H1 (cell line): ENCODE measurements at regions not wholly inside any gene's neighbourhood (a gene's known extent, or its start where the extent isn't known, plus 50 kb on each side); places are given as distances from the start of the nearest gene placed in this dataset.

Experiments
- CTCF ChIA-PET: fragments of 300-600 bp; sonication (Branson Sonifier 250); formaldehyde crosslinking; loops from one replicate; lab custom pipeline; 2021; ENCODE audit not compliant: partially characterized antibody; lab: Charles Lee
- POLR2A ChIA-PET: fragments of 300-600 bp; sonication (Branson Sonifier 250); formaldehyde crosslinking; loops from one replicate; lab custom pipeline; 2021; ENCODE audit warnings: inconsistent platforms; ENCODE audit not compliant: partially characterized antibody; lab: Charles Lee
- DNase-seq, 2 experiments: peaks; one replicate each; pipeline versions ENCODE4 v3.0.0 to v3.0.0-alpha.2; 2010 to 2022; ENCODE audit warnings: low spot score in 2 of 2, low read depth in 1 of 2, mixed read lengths in 1 of 2
- FAIRE-seq: peaks from 2 replicates; lab custom pipeline; 2011; peaks lifted over from hg19 to GRCh38; lab: Jason Lieb, UNC
- H2AFZ ChIP-seq: 2 replicates; pipeline ENCODE4 v1.8.1; 2012; ENCODE audit warnings: low read length, inconsistent platforms
- H2AK5ac ChIP-seq: 2 replicates; pipeline ENCODE4 v1.6.1; 2013; ENCODE audit warnings: low read depth, low read length
- H2BK120ac ChIP-seq: replicated peaks from 2 replicates; pipeline ENCODE3; 2013; ENCODE audit warnings: low read depth, low read length, inconsistent platforms
- H2BK12ac ChIP-seq: 2 replicates; pipeline ENCODE4 v1.6.1; 2013; ENCODE audit warnings: low read depth, low read length
- H2BK15ac ChIP-seq: 2 replicates; pipeline ENCODE4 v1.6.1; 2013; ENCODE audit warnings: low read length
- H2BK20ac ChIP-seq: 2 replicates; pipeline ENCODE4 v1.6.1; 2013; ENCODE audit warnings: low read length
- H2BK5ac ChIP-seq: 2 replicates; pipeline ENCODE4 v1.6.1; 2013; ENCODE audit warnings: low read depth, low read length
- H3K14ac ChIP-seq: 2 replicates; pipeline ENCODE4 v1.6.1; 2013; ENCODE audit warnings: inconsistent platforms; ENCODE audit not compliant: insufficient read length
- H3K18ac ChIP-seq: 2 replicates; pipeline ENCODE4 v1.6.1; 2013; ENCODE audit warnings: low read length; ENCODE audit errors: extremely low read depth
- H3K23ac ChIP-seq: 2 replicates; pipeline ENCODE4 v1.6.1; 2013; ENCODE audit warnings: inconsistent platforms; ENCODE audit not compliant: insufficient read length
- H3K23me2 ChIP-seq: 2 replicates; pipeline ENCODE4 v1.6.1; 2013; ENCODE audit warnings: low read depth, low read length
- H3K27ac ChIP-seq: 2 replicates; pipeline ENCODE4 v1.6.1; 2011; ENCODE audit warnings: low read depth, low read length, inconsistent platforms
- H3K27me3 ChIP-seq, 4 experiments: replicated peaks in 1 of 4; 1 replicate in 1 of 4; 2 replicates in 3 of 4; pipeline versions ENCODE4 v1.6.1 to v1.8.1; 2011 to 2013; ENCODE audit warnings: low read length in 3 of 4, mild to moderate bottlenecking in 3 of 4, inconsistent platforms in 2 of 4, mixed read lengths in 2 of 4, moderate library complexity in 1 of 4; ENCODE audit not compliant: control insufficient read depth in 3 of 4, insufficient read depth in 3 of 4; ENCODE audit errors: extremely low read depth in 1 of 4
- H3K36me3 ChIP-seq, 4 experiments: 2 replicates each; pipeline versions ENCODE4 v1.6.1 to v1.8.1; 2011 to 2013; ENCODE audit warnings: mild to moderate bottlenecking in 4 of 4, low read length in 3 of 4, moderate library complexity in 2 of 4, control low read depth in 1 of 4, inconsistent platforms in 1 of 4; ENCODE audit not compliant: insufficient read depth in 4 of 4, control insufficient read depth in 2 of 4
- H3K4ac ChIP-seq: replicated peaks from 2 replicates; pipeline ENCODE3; 2013; ENCODE audit warnings: low read length, low read depth, mixed read lengths, inconsistent platforms; ENCODE audit not compliant: insufficient read length
- H3K4me1 ChIP-seq, 4 experiments: replicated peaks in 1 of 4; 1 replicate in 1 of 4; 2 replicates in 3 of 4; pipeline versions ENCODE4 v1.6.1 to v1.8.1; 2011 to 2013; ENCODE audit warnings: low read length in 3 of 4, inconsistent platforms in 2 of 4, mixed read lengths in 1 of 4; ENCODE audit not compliant: insufficient read depth in 4 of 4, control insufficient read depth in 3 of 4
- H3K4me2 ChIP-seq, 2 experiments: 2 replicates each; pipeline versions ENCODE4 v1.6.1 to v1.8.1; 2011 to 2013; ENCODE audit warnings: low read depth in 2 of 2, low read length in 2 of 2, control low read depth in 1 of 2, inconsistent platforms in 1 of 2, mild to moderate bottlenecking in 1 of 2; ENCODE audit not compliant: insufficient read depth in 1 of 2
- H3K4me3 ChIP-seq, 4 experiments: fragments of 200-600, 300-600 bp in 1 of 4; sonication (generic), shearing (Covaris generic), sonication (Bioruptor Twin) in 1 of 4; 2 replicates each; pipeline versions ENCODE4 v1.5.1 to v1.8.1; 2011 to 2016; ENCODE audit warnings: low read length in 4 of 4, low read depth in 3 of 4, control low read depth in 2 of 4, inconsistent platforms in 2 of 4, mild to moderate bottlenecking in 2 of 4, mixed read lengths in 1 of 4, moderate library complexity in 1 of 4; ENCODE audit not compliant: insufficient read depth in 2 of 4; ENCODE audit errors: extremely low read depth in 1 of 4
- H3K56ac ChIP-seq: replicated peaks from 2 replicates; pipeline ENCODE3; 2013; ENCODE audit warnings: low read depth, mild to moderate bottlenecking, mixed read lengths, low read length, inconsistent platforms; ENCODE audit not compliant: insufficient read length
- H3K79me1 ChIP-seq: 2 replicates; pipeline ENCODE4 v1.6.1; 2013; ENCODE audit warnings: low read depth, low read length, control low read depth
- H3K79me2 ChIP-seq, 2 experiments: 2 replicates each; pipeline versions ENCODE4 v1.6.1 to v1.8.1; 2012 to 2013; ENCODE audit warnings: low read length in 2 of 2, mild to moderate bottlenecking in 2 of 2, inconsistent platforms in 1 of 2; ENCODE audit not compliant: insufficient read depth in 2 of 2, control insufficient read depth in 1 of 2
- H3K9ac ChIP-seq, 4 experiments: replicated peaks in 1 of 4; 1 replicate in 1 of 4; 2 replicates in 3 of 4; pipeline versions ENCODE4 v1.6.1 to v1.8.1; 2011 to 2013; ENCODE audit warnings: low read depth in 3 of 4, low read length in 3 of 4, control low read depth in 2 of 4, mild to moderate bottlenecking in 2 of 4, moderate library complexity in 2 of 4, inconsistent platforms in 1 of 4; ENCODE audit errors: extremely low read depth in 1 of 4
- H3K9me3 ChIP-seq, 2 experiments: 2 replicates each; pipeline versions ENCODE4 v1.6.1 to v1.8.1; 2012 to 2013; ENCODE audit warnings: mild to moderate bottlenecking in 2 of 2, moderate library complexity in 2 of 2, control low read depth in 1 of 2, inconsistent platforms in 1 of 2, low read depth in 1 of 2, low read length in 1 of 2, mixed read lengths in 1 of 2; ENCODE audit not compliant: insufficient read depth in 2 of 2
- H4K20me1 ChIP-seq, 2 experiments: replicated peaks in 1 of 2; 2 replicates each; pipeline versions ENCODE3 to v1.8.1; 2011 to 2013; ENCODE audit warnings: inconsistent platforms in 2 of 2, low read length in 2 of 2, mild to moderate bottlenecking in 1 of 2; ENCODE audit not compliant: insufficient read depth in 2 of 2, control insufficient read depth in 1 of 2
- H4K5ac ChIP-seq: 2 replicates; pipeline ENCODE4 v1.6.1; 2013; ENCODE audit warnings: low read length, low read depth, mixed read lengths, inconsistent platforms; ENCODE audit not compliant: insufficient read length
- H4K8ac ChIP-seq: 2 replicates; pipeline ENCODE4 v1.8.0; 2013; ENCODE audit warnings: mild to moderate bottlenecking, moderate library complexity, low read length, inconsistent platforms; ENCODE audit not compliant: insufficient read depth; ENCODE audit errors: extremely low read depth
- H4K91ac ChIP-seq: replicated peaks from 2 replicates; pipeline ENCODE3; 2013; ENCODE audit warnings: low read length, mixed read lengths, inconsistent platforms; ENCODE audit not compliant: insufficient read length
- EZH2 ChIP-seq: fragments of 200-600 bp; sonication (generic); IDR thresholded peaks from 2 replicates; pipeline ENCODE4 v1.7.1; 2012; ENCODE audit warnings: low read depth, mild to moderate bottlenecking, moderate library complexity, low read length, inconsistent platforms; ENCODE audit not compliant: severe bottlenecking
- JUND ChIP-seq: IDR thresholded peaks from 2 replicates; pipeline ENCODE4 v1.6.1; 2011; ENCODE audit warnings: mild to moderate bottlenecking, improper control_type of control experiment, low read length
- WGBS, 2 experiments: shearing (Covaris generic) in 1 of 2; methylation state at CpG; one replicate each; pipeline versions ENCODE4 v1.1.6 to v1.1.7; 2013 to 2015; ENCODE audit warnings: low lambda C conversion rate in 2 of 2, mixed read lengths in 2 of 2, inconsistent platforms in 1 of 2, low coverage in 1 of 2, missing lambda C conversion rate in 1 of 2; ENCODE audit not compliant: insufficient replicate concordance in 2 of 2, insufficient coverage in 1 of 2, insufficient read length in 1 of 2; ENCODE audit errors: extremely low coverage in 1 of 2, missing lambda C conversion rate in 1 of 2; 5-methylcytosine and 5-hydroxymethylcytosine counted together

DNA sequence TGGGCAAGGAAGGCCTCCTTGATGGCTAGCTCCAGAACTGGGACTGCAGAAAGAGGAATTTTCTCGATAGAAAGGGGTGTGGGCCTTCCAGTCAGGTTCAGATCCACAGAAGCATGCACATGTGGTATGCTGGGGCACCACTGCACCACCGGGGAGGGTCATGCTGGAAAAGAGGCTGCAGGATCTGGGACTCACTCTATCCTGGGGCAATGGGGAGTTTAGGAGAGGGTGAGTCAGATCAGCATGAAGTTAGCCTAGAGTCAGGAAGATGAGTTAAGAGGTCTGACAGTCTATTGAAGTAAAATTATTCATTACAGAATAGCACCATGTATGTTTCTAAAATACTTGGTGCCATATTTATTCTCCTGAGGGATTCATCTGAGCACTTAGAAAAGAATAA is 130.2 kb upstream of the TOPAZ1 start:
- H4K8ac ChIP-seq = no peak overlapping the region
- no peaks in the 10 kb centered on the region for H3K23me2 ChIP-seq
- no peak overlapping the region for H3K27ac ChIP-seq
- no peak overlapping the region for H2AFZ ChIP-seq
- no peaks in the 10 kb centered on the region for H3K27me3 ChIP-seq
- no peaks in the 10 kb centered on the region for H3K9me3 ChIP-seq
- H2BK5ac ChIP-seq = no peak overlapping the region
- no peak overlapping the region for H2BK20ac ChIP-seq
- no peak overlapping the region for H3K9ac ChIP-seq
- no peak overlapping the region for H3K4me2 ChIP-seq
- no peak overlapping the region for H3K18ac ChIP-seq
- H3K79me1 ChIP-seq = no peaks in the 10 kb centered on the region
- no peaks in the 10 kb centered on the region; a peak in 1 of 8 replicates for H3K36me3 ChIP-seq
- WGBS, 2 experiments = 96% methylated on average over 2 of the region's 2 CpGs; no CpG with 5 or more reads in 1 of the 2 experiments
- H4K20me1 ChIP-seq = no peaks in the 10 kb centered on the region
- H3K4me3 ChIP-seq = no peak overlapping the region
- FAIRE-seq (no peak), DNase-seq (no peak)
- POLR2A ChIA-PET = no interaction called here
- H2BK12ac ChIP-seq = no peak overlapping the region
- H3K79me2 ChIP-seq = no peaks in the 10 kb centered on the region
- H2AK5ac ChIP-seq = no peak overlapping the region
- H2BK120ac ChIP-seq = no peak overlapping the region
- no peak overlapping the region for H3K4ac ChIP-seq
- H2BK15ac ChIP-seq = no peak overlapping the region
- CTCF ChIA-PET = no interaction called here
- H4K5ac ChIP-seq = no peak overlapping the region
- no peak overlapping the region for H3K23ac ChIP-seq
- H3K4me1 ChIP-seq = peaks cover 0 to 6% (median 0%) of the 10 kb centered on the region in 4 experiments; a peak in 1 of 7 replicates
- no peak overlapping the region for H4K91ac ChIP-seq
- H3K14ac ChIP-seq = no peak overlapping the region
- no peak overlapping the region for H3K56ac ChIP-seq
- no peak for TF ChIP-seq JUND
- no peak for TF ChIP-seq EZH2
